GM12878 (cell line): ENCODE measurements at regions not wholly inside any gene's neighbourhood (a gene's known extent, or its start where the extent isn't known, plus 50 kb on each side); places are given as distances from the start of the nearest gene placed in this dataset.

Source experiments
- ATAC-seq: fragments of 200-7000 bp; cut with Tn5 transposase; 3 replicates; pipeline ENCODE4 v1.9.1; 2020; ENCODE audit warnings: mild to moderate bottlenecking, moderate library complexity
- BruUV-seq: library from RNA; stranded (reverse); fragments of 400-500 nt; replicated peaks from 2 replicates; lab custom pipeline; 2021; lab: Mats Ljungman, UMichigan
- CTCF ChIA-PET: fragments of 300-600 bp; sonication (Branson Sonifier 250); formaldehyde crosslinking; extraction: SDS; loops from one replicate; lab custom pipeline; 2021; ENCODE audit warnings: inconsistent platforms; lab: Yijun Ruan, JAX
- POLR2A ChIA-PET: fragments of 350-600 bp; formaldehyde crosslinking; extraction: SDS; loops from one replicate; lab custom pipeline; 2021; ENCODE audit warnings: inconsistent platforms; lab: Charles Lee
- RAD21 ChIA-PET: fragments of 300-600 bp; sonication (Branson Sonifier 250); formaldehyde crosslinking; loops from one replicate; lab custom pipeline; 2023; ENCODE audit warnings: antibody characterized with exemption; ENCODE audit not compliant: unreplicated experiment; lab: Charles Lee
- SMC1A ChIA-PET: fragments of 300-600 bp; sonication (Branson Sonifier 250); formaldehyde crosslinking; loops from one replicate; lab custom pipeline; 2023; ENCODE audit not compliant: unreplicated experiment, uncharacterized antibody; lab: Charles Lee
- DNase-seq: peaks from one replicate; pipeline ENCODE4 v3.0.0-alpha.2; 2011; ENCODE audit warnings: low read depth, low spot score
- FAIRE-seq: peaks from 3 replicates; lab custom pipeline; 2011; peaks lifted over from hg19 to GRCh38; lab: Jason Lieb, UNC
- H2AFZ ChIP-seq: 2 replicates; pipeline ENCODE4 v1.6.0; 2011; ENCODE audit warnings: low read depth, low read length, control low read depth; ENCODE audit not compliant: control insufficient read depth
- H3K27ac ChIP-seq: 2 replicates; pipeline ENCODE4 v1.5.1; 2011; ENCODE audit warnings: control low read depth; ENCODE audit not compliant: control insufficient read depth, insufficient read depth
- H3K27me3 ChIP-seq, 2 experiments: replicated peaks in 1 of 2; 2 replicates each; pipeline versions ENCODE4 v1.6.0 to v1.6.1; 2011; ENCODE audit warnings: low read length in 1 of 2; ENCODE audit not compliant: control insufficient read depth in 2 of 2, insufficient read depth in 2 of 2
- H3K36me3 ChIP-seq, 2 experiments: 2 replicates each; pipeline ENCODE4 v1.5.1; 2011; ENCODE audit warnings: low read length in 1 of 2; ENCODE audit not compliant: control insufficient read depth in 2 of 2, insufficient read depth in 2 of 2
- H3K4me1 ChIP-seq: 2 replicates; pipeline ENCODE4 v1.6.1; 2011; ENCODE audit warnings: mild to moderate bottlenecking, low read length, moderate library complexity, mixed read lengths; ENCODE audit not compliant: control insufficient read depth, insufficient read depth
- H3K4me2 ChIP-seq: 2 replicates; pipeline ENCODE4 v1.6.0; 2011; ENCODE audit warnings: control low read depth; ENCODE audit not compliant: control insufficient read depth, insufficient read depth
- H3K4me3 ChIP-seq: fragments of 200-600 bp; sonication (generic); 2 replicates; pipeline ENCODE4 v1.5.1; 2016
- H3K79me2 ChIP-seq: 2 replicates; pipeline ENCODE4 v1.6.0; 2011; ENCODE audit warnings: low read length; ENCODE audit not compliant: control insufficient read depth, insufficient read depth
- H3K9ac ChIP-seq: 2 replicates; pipeline ENCODE4 v1.8.0; 2011; ENCODE audit warnings: low read length, control low read depth, mixed read lengths; ENCODE audit not compliant: control insufficient read depth, insufficient read depth
- H3K9me3 ChIP-seq: replicated peaks from 3 replicates; pipeline ENCODE4 v1.5.1; 2011; ENCODE audit warnings: mild to moderate bottlenecking, low read length; ENCODE audit not compliant: control insufficient read depth, insufficient read depth
- H4K20me1 ChIP-seq: 2 replicates; pipeline ENCODE4 v1.6.0; 2011; ENCODE audit not compliant: control insufficient read depth, insufficient read depth
- CBFB ChIP-seq: IDR thresholded peaks from 2 replicates; pipeline ENCODE4 v1.6.1; 2016; ENCODE audit warnings: antibody characterized with exemption, low read depth
- CHD2 ChIP-seq: IDR thresholded peaks from 2 replicates; pipeline ENCODE4 v1.6.1; 2011; ENCODE audit warnings: low read depth, low read length, improper control_type of control experiment, borderline replicate concordance
- DPF2 ChIP-seq: fragments of 450-650 bp; IDR thresholded peaks from 2 replicates; pipeline ENCODE4 v1.6.1; 2017; ENCODE audit warnings: mild to moderate bottlenecking
- E2F8 ChIP-seq: fragments of 450-650 bp; IDR thresholded peaks from 2 replicates; pipeline ENCODE4 v1.6.1; 2018; ENCODE audit warnings: mild to moderate bottlenecking, low read depth, moderate library complexity; ENCODE audit not compliant: partially characterized antibody
- HDAC2 ChIP-seq: fragments of 200-600 bp; sonication (generic); IDR thresholded peaks from 2 replicates; pipeline ENCODE4 v1.6.1; 2017
- MXI1 ChIP-seq: fragments of 150-350 bp; IDR thresholded peaks from 2 replicates; pipeline ENCODE4 v1.6.1; 2011; ENCODE audit warnings: low read depth, mild to moderate bottlenecking, inconsistent platforms, low read length, improper control_type of control experiment
- NFXL1 ChIP-seq: fragments of 450-650 bp; IDR thresholded peaks from 2 replicates; pipeline ENCODE4 v1.6.1; 2017; ENCODE audit warnings: antibody characterized with exemption, mild to moderate bottlenecking, borderline replicate concordance
- PRDM15 ChIP-seq: fragments of 450-650 bp; formaldehyde crosslinking; IDR thresholded peaks from 2 replicates; pipeline ENCODE4 v1.4.0; 2020; ENCODE audit warnings: mild to moderate bottlenecking, moderate library complexity
- RB1 ChIP-seq: fragments of 450-650 bp; formaldehyde crosslinking; IDR thresholded peaks from 2 replicates; pipeline ENCODE4 v1.6.1; 2017; ENCODE audit warnings: mild to moderate bottlenecking, borderline replicate concordance
- SIN3A ChIP-seq: IDR thresholded peaks from 2 replicates; pipeline ENCODE4 v1.6.1; 2012; ENCODE audit warnings: low read depth, low read length, improper control_type of control experiment
- STAT3 ChIP-seq: IDR thresholded peaks from 2 replicates; pipeline ENCODE4 v1.6.1; 2011; ENCODE audit warnings: low read depth, low read length, improper control_type of control experiment
- ZBTB4 ChIP-seq: fragments of 450-650 bp; formaldehyde crosslinking; IDR thresholded peaks from 2 replicates; pipeline ENCODE4 v1.4.0; 2022; ENCODE audit warnings: mild to moderate bottlenecking, moderate library complexity
- ZNF217 ChIP-seq: fragments of 450-650 bp; IDR thresholded peaks from 2 replicates; pipeline ENCODE4 v1.6.1; 2017; ENCODE audit warnings: antibody characterized with exemption, mild to moderate bottlenecking
- ZNF24 ChIP-seq: fragments of 450-650 bp; IDR thresholded peaks from 2 replicates; pipeline ENCODE4 v1.6.1; 2017; ENCODE audit warnings: antibody characterized with exemption, mild to moderate bottlenecking
- WGBS: methylation state at CpG from one replicate; pipeline ENCODE4 v1.1.6; 2016; ENCODE audit warnings: low lambda C conversion rate; ENCODE audit not compliant: insufficient replicate concordance, insufficient coverage; ENCODE audit errors: missing lambda C conversion rate; 5-methylcytosine and 5-hydroxymethylcytosine counted together
- in situ Hi-C: fragments of 300-500 bp; cut with MboI; formaldehyde crosslinking; loops from 9 replicates; pipeline ENCODE4 v1.14.3; 2018; ENCODE audit warnings: mixed read lengths
- intact Hi-C: fragments of 100-400 bp; cut with micrococcal nuclease; formaldehyde crosslinking; loops from one replicate; pipeline ENCODE4 v1.14.2; 2022; ENCODE audit not compliant: unreplicated experiment

- TF ChIP-seq PRDM15 (no peak), MXI1 (no peak), ZNF24 (no peak), ZNF217 (no peak)
These were observed 85.3 kb upstream of the ITGA6 start (continued) for GRCh38 chr2:172342078-172342477.

GRCh38 chr2:172342611-172343010 lies 84.8 kb upstream of the ITGA6 start:
- DNase-seq (no peak), ATAC-seq (no peak), FAIRE-seq (no peak)
- no peak for TF ChIP-seq SIN3A
- TF ChIP-seq STAT3 = no peak
- no peak for TF ChIP-seq HDAC2
- TF ChIP-seq RB1 = no peak
- no peak for TF ChIP-seq CHD2
- no peak for TF ChIP-seq E2F8
- TF ChIP-seq CBFB = no peak
- TF ChIP-seq NFXL1 = no peak
- no peak for TF ChIP-seq ZBTB4 (CRISPR knock-in tag)
- TF ChIP-seq DPF2 = no peak
- Histone ChIP-seq H3K4me2 (no peak overlapping the region), H3K27me3 (peaks cover 0 to 4% of the 10 kb centered on the region in 2 experiments; a peak in 1 of 4 replicates), H4K20me1 (no peaks in the 10 kb centered on the region), H3K79me2 (no peaks in the 10 kb centered on the region), H3K9me3 (no peaks in the 10 kb centered on the region), H3K9ac (no peak overlapping the region), H3K27ac (no peak overlapping the region), H3K36me3 (no peaks in the 10 kb centered on the region), H2AFZ (no peak overlapping the region), H3K4me3 (no peak overlapping the region), H3K4me1 (no peaks in the 10 kb centered on the region)
- CTCF ChIA-PET = no interaction called here
- intact Hi-C loops = no loop called here
- in situ Hi-C loops = no loop called here
- POLR2A ChIA-PET = no interaction called here
- SMC1A ChIA-PET = no interaction called here
- no TSS peak for BruUV-seq
- WGBS = 19% methylated on average over 3 of the region's 3 CpGs
- RAD21 ChIA-PET = no interaction called here
